Vagina (tissue), 2 donors: ENCODE measurements at regions not wholly inside any gene's neighbourhood (a gene's known extent, or its start where the extent isn't known, plus 50 kb on each side); places are given as distances from the start of the nearest gene placed in this dataset.

Source experiments
- CTCF ChIP-seq, 3 experiments: fragments of 450-650 bp in 2 of 3; fragments of 200-600 bp in 1 of 3; sonication (generic) in 1 of 3; IDR thresholded peaks; one replicate each; pipeline ENCODE4 v1.5.1; 2017 to 2019; ENCODE audit warnings: antibody characterized with exemption in 3 of 3, mild to moderate bottlenecking in 2 of 3, moderate library complexity in 2 of 3
- POLR2A ChIP-seq, 2 donors: fragments of 450-650 bp; IDR thresholded peaks; one replicate each; pipeline ENCODE4 v1.6.1; 2017; ENCODE audit warnings: antibody characterized with exemption in 2 of 2, mild to moderate bottlenecking in 2 of 2, moderate library complexity in 2 of 2

- TF ChIP-seq POLR2A (IDR thresholded peaks at IDR 0.05) (no peak), CTCF (IDR thresholded peaks at IDR 0.05) (no peak)
Observed at GRCh38 chr2:67489396-67489795, 92.3 kb downstream of the ETAA1 start.
